HL-60 (cell line): ENCODE measurements at regions not wholly inside any gene's neighbourhood (a gene's known extent, or its start where the extent isn't known, plus 50 kb on each side); places are given as distances from the start of the nearest gene placed in this dataset.

ENCODE experiments used
- DNase-seq, 2 experiments: peaks; one replicate each; pipeline ENCODE4 v3.0.0-alpha.2; 2010 to 2020; ENCODE audit warnings: low read depth in 1 of 2, low spot score in 1 of 2
- H3K27ac ChIP-seq: fragments of 250-450 bp; sonication (Bioruptor Pico); replicated peaks from 2 replicates; pipeline ENCODE4 v1.5.1; 2020; ENCODE audit warnings: mild to moderate bottlenecking, moderate library complexity
- H3K27me3 ChIP-seq: fragments of 250-450 bp; sonication (Bioruptor Pico); 2 replicates; pipeline ENCODE4 v1.5.1; 2021; ENCODE audit warnings: mild to moderate bottlenecking, moderate library complexity; ENCODE audit not compliant: insufficient read depth, poor library complexity, severe bottlenecking
- H3K4me3 ChIP-seq: replicated peaks from 2 replicates; pipeline ENCODE4 v1.5.1; 2011; ENCODE audit warnings: mild to moderate bottlenecking, control low read depth, low read length; ENCODE audit not compliant: insufficient read depth
- CTCF ChIP-seq: IDR thresholded peaks from one replicate; pipeline ENCODE4 v1.5.1; 2011; ENCODE audit warnings: low read length, control low read depth, inconsistent platforms; ENCODE audit not compliant: insufficient read depth
- GABPA ChIP-seq: IDR thresholded peaks from 2 replicates; pipeline ENCODE4 v1.6.1; 2012; ENCODE audit warnings: low read depth
- POLR2AphosphoS5 ChIP-seq: IDR thresholded peaks from 2 replicates; pipeline ENCODE4 v1.6.1; 2012; ENCODE audit warnings: low read depth
- SPI1 ChIP-seq: IDR thresholded peaks from 2 replicates; pipeline ENCODE4 v1.6.1; 2012; ENCODE audit warnings: low read depth, mild to moderate bottlenecking, borderline replicate concordance
- TF ChIP-seq, protein P1 (sequence below): IDR thresholded peaks from 2 replicates; pipeline ENCODE4 v1.6.1; 2012; ENCODE audit warnings: low read depth; ENCODE audit not compliant: insufficient replicate concordance

DNA sequence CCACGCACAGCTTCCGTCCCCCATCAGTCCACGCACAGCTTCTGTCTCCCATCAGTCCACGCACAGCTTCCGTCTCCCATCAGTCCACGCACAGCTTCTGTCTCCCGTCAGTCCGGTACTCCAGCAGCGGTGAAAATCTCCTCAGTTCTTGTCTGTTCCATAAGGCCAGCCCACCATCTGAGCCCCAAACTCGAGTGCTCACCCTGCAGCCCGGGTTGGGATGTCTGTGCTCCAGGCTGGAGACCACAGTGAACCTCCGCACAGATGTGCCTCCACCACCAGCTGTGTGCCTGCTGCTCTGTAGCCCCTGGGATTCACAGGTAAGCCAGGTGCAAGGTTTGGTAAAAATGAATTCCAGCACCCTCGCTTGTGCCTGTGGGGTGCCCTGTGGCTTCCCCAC, 258.6 kb downstream of the NPHP4 start:
- H3K27ac ChIP-seq, result no peak overlapping the region
- no peak overlapping the region for H3K4me3 ChIP-seq
- TF ChIP-seq SPI1 (no peak), CTCF (no peak), GABPA (no peak), POLR2AphosphoS5 (no peak)
- TF ChIP-seq, protein P1, sequence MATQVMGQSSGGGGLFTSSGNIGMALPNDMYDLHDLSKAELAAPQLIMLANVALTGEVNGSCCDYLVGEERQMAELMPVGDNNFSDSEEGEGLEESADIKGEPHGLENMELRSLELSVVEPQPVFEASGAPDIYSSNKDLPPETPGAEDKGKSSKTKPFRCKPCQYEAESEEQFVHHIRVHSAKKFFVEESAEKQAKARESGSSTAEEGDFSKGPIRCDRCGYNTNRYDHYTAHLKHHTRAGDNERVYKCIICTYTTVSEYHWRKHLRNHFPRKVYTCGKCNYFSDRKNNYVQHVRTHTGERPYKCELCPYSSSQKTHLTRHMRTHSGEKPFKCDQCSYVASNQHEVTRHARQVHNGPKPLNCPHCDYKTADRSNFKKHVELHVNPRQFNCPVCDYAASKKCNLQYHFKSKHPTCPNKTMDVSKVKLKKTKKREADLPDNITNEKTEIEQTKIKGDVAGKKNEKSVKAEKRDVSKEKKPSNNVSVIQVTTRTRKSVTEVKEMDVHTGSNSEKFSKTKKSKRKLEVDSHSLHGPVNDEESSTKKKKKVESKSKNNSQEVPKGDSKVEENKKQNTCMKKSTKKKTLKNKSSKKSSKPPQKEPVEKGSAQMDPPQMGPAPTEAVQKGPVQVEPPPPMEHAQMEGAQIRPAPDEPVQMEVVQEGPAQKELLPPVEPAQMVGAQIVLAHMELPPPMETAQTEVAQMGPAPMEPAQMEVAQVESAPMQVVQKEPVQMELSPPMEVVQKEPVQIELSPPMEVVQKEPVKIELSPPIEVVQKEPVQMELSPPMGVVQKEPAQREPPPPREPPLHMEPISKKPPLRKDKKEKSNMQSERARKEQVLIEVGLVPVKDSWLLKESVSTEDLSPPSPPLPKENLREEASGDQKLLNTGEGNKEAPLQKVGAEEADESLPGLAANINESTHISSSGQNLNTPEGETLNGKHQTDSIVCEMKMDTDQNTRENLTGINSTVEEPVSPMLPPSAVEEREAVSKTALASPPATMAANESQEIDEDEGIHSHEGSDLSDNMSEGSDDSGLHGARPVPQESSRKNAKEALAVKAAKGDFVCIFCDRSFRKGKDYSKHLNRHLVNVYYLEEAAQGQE, result no peak
- DNase-seq, result no peak
- H3K27me3 ChIP-seq, result no peaks in the 10 kb centered on the region

GRCh38 chr1:5731110-5731423, 261.2 kb downstream of the NPHP4 start:
- peaks cover 3% of the 10 kb centered on the region for H3K27me3 ChIP-seq
- DNase-seq, result no peak
- H3K4me3 ChIP-seq, result no peak overlapping the region
- no peak for TF ChIP-seq SPI1
- TF ChIP-seq, protein P1, result no peak
- TF ChIP-seq GABPA, result no peak
- TF ChIP-seq POLR2AphosphoS5, result no peak
- TF ChIP-seq CTCF, result no peak
- no peak overlapping the region for H3K27ac ChIP-seq

GRCh38 chr1:5730272-5731109, 261.7 kb downstream of the NPHP4 start:
- no peak overlapping the region for H3K27ac ChIP-seq
- peaks cover 3% of the 10 kb centered on the region for H3K27me3 ChIP-seq
- TF ChIP-seq SPI1 (no peak), POLR2AphosphoS5 (no peak), CTCF (no peak), GABPA (no peak)
- TF ChIP-seq, protein P1, result no peak
- no peak overlapping the region for H3K4me3 ChIP-seq
- no peak for DNase-seq
